Globus pallidus (tissue), 1 donor: ENCODE measurements at regions not wholly inside any gene's neighbourhood (a gene's known extent, or its start where the extent isn't known, plus 50 kb on each side); places are given as distances from the start of the nearest gene placed in this dataset.
A peak's percentile ranks its signal among the peaks of the same experiment; 100 is the strongest.
"Not testable (repeated sequence)": the region's sequence is repeated elsewhere in the genome, so short reads cannot be mapped to it uniquely, and the experiment has no call there.

Experiments used
- DNase-seq: peaks from one replicate; pipeline ENCODE4 v3.0.0-alpha.2; 2015; ENCODE audit warnings: low spot score

DNA sequence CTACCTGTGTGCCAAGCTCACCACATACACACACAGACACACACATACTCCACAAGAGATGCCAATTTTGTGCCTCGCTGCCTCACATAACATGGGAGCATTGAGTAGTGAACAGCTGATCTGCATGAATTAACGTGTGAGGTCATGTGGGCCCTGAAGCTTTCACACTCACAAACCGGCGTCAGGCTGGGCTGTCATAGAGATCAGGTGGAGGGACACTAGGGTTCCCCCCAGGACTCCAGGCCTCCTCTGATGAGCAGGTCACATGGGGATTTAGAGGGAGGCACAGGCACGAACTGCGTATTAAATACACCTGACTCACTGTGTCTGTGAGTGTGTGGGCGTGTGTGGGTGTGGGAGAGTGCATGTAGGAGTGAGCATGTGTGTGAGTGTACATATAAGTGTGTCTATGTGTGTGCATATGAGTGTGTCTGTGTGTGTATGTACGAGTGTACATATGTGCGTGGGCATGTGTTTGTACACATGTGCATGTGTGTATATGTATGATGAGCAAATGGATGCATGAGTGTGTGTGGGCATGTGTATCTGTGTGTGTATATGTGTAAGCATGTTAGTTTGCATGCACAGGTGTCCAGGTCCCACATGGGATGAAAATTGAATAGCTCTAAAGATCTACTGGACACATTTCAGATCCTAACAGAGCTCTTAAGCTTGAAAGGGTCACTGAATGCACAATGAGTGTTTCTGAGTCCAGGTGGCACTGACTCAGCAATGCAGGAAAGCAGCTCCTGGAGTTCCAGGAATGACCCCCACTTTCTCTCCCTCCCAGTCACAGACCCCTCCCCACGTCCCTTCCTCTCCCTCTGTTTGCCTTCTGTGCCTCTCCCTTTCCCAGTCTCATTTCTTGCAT lies 336.6 kb downstream of the PREX1 start:
- DNase-seq, result no peak

DNA sequence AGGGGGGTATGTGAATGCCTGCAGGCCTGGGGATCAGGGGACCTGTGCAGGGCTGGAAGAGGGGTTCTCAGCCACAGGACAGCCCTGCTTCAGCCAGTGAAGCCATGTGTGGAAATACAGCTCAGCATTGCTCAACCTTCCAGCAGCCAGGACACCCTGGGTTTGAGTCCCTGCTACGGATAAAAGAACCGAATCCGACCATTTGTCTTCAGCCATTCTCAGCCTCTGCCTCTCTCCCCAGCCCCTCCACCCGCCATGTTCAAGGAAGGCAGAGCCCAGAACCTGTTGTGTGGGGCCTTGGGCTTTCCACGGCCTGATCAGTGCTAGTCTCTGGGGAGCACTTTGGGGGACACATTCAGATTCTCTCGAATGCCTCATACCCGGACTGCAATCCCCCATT lies 337.5 kb downstream of the PREX1 start:
- not testable (repeated sequence) for DNase-seq

DNA sequence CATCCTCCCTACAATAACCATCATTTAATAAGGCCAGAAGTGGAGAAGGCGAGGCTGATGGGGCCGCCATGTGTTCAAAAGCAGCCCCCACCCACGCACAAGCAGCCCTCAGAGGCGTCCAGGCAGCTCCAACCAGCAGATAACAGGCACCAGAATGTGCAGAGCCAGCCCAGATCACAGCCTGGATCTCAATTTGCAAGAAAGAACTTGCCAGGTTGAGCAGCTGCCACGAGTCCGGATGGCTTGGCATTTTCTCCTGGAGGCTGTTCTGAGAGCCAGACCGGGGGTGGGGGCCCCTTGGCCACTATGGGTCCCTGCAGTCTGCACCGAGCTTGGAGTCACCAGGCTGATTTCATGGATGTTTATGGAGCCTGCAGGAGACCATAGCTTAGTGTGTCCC lies 338.1 kb downstream of the PREX1 start:
- peak; percentile 9 for DNase-seq

DNA sequence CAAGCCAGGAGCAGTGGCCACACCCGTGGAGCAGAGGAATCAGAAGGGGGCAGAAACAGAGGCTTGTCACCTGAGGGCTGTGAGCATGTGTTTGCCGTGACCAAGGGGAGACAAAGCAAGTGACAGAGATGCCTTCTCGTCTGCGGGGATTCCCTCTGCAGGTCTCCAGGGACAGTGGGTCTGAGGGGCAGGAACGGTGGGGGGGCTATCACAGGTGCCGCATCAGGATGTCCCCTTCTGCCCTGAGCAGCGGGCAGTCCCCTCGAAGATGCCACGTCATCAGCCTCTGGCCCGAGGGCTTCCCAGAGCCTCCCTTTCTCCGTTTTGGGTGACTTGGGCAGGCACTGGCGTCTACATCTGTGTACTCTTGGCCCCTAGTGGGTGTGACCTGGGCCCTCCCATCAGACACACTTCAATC lies 338.7 kb downstream of the PREX1 start:
- no peak for DNase-seq

DNA sequence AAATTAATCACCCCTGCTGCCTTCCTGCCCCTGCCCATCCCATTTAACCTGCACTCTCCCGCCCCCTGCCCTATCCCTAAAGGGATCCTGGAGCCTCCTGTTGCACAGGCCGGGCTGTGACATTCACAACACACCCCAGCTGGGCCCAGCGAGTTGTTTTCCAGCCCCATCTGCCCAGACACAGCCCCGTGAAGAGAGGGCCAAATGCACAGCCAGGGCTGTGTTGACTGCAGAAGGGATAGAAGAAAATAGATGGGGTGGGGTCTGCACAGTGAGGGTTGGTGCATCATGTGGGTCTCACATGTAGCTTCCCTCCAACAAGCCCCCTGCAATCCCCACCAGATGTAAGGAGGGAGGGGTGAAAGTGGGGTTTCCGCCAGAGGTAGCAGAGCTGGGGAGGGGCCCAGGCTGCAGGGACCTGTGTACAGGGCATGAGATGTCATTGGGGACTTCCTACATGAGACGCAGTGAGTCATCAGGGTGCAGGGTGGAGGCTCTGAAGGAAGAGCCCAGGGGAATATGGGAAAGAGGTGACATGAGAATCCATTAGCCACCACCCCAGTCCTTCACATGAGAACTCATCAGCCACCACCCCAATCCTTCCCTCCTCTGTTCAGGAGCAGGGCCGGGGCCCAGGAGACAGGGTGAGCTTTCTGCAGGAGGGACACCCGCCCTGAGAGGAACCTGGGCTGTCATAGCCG lies 339.3 kb downstream of the PREX1 start:
- not testable (repeated sequence) for DNase-seq

DNA sequence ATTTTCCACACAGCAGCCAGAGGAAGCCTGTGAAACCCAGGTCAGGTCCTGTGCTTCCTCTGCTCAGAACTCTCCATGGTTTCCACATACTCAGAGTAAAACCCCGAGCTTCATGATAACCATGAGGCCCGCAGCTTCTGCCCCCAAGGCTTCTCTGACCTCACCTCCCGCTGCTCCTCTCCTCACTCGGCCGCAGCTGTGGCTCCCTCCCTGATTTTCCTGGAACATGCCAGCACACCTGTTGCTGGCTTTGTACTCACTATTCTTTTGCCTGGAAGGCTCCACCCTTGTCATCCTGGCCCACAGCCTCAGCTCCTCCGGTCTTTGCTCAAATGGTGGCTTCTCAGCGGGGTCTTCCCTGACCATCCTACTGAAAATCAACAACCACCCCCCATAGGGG lies 341.7 kb downstream of the PREX1 start:
- DNase-seq, result no peak

DNA sequence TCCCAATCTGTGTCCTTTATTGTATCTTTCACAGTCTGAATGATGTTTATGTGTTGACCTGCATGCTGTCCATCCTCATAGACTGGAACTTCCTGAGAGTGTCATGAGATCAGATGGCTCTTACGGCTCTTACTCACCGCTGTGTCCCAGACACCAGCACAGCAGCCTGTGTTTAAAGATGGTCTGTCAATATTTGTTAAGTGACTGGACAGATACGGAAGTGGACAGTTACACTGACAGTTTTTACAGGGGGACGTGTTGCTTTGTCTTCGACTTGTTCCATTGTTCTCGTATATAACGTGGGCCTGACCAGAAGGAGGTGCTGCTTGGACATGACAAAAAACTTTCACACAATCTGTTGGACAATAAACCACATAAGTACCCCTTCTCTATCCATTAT lies 342.6 kb downstream of the PREX1 start:
- not testable (repeated sequence) for DNase-seq

DNA sequence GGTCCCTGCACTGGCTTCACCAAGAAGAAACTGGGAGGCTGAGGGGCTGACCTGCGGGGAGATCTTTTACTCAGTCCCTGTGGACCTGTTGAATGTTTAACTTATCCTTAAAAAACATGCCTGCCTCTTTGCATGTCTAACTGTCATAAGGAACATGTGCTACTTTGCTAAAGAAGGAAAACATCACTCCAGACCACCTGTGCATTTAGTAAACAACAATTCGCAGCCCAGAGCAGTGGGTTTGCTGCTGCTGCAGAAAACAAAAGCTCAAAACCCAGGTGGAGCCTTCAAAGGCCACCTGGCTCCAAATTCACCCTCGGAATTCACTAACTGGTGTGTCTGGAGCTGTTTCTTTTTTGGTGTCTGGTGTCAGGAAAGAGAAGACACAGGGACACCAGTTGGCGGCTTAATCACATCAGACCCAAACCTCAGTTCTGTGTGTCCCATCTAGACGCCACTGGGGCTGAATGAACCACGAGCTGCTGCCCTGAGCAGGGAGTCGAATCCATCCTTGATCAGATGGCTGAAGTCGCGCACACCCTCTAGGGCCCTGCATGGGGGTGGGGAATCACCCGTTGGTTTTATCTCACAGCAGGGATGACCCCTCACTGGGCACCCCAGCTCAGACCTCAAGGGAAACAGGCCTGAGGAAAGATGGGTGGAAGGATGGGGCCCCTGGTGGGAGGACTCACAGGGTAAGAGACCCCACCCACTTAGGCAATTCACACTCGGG lies 344.3 kb downstream of the PREX1 start:
- DNase-seq, result no peak

DNA sequence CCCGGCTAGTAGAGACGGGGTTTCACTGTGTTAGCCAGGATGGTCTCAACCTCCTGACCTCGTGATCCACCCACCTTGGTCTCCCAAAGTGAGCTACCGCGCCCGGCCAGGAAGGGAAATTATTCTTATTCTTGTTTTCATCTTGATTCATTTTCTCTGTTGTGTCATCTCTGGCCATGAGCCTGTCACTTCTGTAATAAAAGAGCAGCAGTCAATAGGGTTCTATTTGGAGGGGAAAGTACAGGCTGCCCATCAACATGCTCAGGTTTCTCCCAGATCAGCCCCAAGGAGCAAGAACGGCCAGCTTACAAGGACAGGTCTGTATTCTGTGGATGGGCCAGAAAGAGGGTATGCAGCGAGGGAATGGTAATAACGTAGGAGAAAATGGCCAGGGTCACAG lies 345.0 kb downstream of the PREX1 start:
- no peak for DNase-seq

DNA sequence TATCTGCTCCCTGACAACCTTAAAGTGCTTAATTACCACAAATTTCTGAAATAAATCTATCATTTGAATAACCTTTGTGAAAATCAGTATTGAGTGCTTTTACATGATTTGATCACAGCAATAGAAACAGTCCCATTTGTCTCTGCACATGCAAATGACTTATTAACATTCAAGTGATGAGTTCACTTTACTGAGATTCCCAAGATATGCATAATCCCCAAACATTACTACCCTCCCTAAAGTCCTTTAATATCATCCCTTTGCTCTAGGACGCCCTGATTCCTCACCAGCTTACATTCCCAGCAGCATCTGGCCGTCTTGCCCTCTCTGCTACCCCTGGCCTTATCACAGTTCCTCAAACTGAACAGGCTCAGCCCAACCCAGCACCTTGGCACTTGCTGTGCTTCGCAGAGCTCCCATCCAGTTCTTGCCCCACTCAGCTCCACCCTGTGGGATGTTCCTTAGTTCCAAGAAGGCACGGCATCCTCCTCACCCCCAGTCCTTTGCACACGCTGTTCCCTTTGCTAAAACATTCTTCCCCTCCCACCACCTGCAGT lies 347.5 kb downstream of the PREX1 start:
- DNase-seq, result no peak

DNA sequence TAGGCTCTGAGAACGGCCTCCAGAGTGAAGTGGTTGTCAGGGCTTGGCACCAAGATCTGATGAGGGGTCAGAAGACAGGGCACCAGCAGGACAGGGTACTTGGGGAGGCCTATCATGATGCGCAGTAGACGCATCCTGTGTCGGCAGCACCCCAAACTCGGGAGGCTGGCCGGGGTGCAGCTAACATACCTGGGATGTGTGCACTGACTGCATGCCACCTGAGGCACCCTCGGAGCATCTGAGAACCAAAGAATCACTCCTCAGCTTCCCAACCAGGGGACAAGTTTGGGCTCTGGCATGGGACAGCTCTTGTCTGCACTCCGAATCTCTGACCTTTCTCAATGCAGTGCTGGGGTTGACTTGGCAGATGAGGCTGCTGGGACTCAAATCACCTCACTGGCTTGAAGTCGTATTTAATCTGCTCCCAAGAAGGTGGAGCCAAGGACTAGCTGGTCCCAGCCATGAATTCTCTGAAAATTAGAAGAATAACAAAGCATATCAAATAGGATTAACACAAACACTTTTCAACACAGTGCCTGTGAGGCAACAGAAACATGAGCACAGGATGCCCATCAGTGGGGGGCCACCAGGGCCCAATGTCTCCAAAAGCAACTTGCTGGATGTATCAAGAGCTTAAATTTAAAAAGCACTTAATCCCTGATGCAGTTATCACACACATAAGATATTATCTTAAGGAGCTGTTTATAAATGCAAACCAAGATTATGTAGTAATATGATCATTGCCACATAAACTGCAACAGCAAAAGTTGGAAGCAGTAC lies 348.8 kb downstream of the PREX1 start:
- no peak for DNase-seq

DNA sequence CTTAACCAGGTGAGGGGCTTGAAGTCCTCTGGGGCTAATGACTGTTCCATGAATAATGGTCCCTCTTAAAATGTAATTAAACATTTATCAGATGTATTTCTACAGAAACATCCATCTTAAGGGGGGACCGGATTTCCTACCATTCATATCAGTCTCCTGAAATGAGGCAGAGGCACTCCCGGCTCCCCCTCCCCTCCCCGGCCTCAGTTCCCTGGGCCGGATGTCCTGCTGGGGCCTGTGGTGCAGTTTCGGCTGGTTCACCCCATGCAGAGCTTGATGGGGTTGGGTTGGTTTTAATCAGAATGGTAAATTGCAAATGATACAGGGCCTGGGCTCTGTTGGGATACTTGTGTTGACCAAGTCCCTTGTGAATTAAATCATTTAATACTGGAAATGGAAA lies 349.4 kb downstream of the PREX1 start:
- DNase-seq, result no peak

DNA sequence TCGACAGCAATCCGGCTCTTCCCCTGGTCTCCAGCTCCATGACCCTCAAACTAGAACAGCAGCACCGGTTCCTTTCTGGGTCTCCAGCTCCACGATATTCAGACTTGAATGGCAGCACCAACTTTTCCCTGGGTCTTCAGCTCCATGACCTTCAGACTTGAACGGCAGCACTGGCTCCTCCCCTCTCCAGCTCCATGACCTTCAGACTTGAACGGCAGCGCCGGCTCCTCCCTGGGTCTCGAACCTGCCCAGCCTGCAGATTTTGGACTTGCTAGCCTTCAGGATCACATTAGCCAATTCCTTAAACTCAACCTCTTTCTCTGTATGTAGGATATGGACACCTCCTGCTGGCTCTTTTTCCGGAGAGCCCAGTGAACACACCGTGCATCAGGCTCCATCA lies 350.9 kb downstream of the PREX1 start:
- no peak for DNase-seq

DNA sequence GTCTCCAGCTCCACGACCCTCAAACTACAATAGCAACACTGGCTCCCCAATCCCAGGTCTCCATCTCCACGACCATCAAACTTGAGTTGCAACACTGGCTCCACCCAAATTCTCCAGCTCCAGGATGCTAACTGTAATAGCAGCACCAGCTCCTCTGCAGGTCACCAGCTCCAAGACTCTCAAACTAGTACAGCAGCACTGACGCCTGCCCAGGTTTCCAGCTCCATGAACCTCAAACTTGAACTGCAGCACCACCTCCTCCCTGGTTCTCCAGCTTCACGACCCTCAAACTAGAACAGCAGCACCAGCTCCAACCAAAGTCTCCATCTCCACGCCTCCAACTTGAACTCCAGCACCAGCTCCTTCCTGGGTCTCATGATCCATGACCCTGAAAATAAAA lies 353.8 kb downstream of the PREX1 start:
- DNase-seq, result no peak

DNA sequence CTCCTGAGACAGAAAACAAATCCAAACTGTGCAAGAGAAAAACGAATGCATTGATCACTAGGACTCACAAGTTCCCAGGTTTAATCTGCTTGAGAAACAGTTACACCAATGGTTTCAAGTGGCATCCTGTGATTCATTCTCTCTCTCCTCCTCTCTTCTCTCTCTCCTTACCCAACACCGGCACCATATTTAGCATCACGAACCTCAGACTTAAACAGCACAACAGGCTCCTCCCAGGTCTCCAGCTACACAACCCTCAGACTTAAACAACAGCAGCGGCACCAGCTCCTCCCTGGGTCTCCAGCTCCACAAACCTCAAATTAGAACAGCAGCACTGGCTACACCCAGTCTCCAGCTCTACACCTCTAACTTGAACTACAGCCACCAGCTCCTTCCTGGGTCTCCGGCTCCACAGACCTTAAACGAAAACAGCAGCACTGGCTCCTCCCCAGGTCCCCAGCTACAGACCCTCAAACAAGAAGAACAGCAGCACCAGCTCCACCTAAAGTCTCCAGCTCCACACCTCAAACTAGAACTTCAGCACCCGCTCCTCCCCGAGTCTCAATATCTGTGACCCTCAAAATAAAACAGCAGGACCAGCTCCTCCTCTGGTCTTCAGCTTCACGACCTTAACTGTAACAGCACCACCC lies 355.9 kb downstream of the PREX1 start:
- no peak for DNase-seq

DNA sequence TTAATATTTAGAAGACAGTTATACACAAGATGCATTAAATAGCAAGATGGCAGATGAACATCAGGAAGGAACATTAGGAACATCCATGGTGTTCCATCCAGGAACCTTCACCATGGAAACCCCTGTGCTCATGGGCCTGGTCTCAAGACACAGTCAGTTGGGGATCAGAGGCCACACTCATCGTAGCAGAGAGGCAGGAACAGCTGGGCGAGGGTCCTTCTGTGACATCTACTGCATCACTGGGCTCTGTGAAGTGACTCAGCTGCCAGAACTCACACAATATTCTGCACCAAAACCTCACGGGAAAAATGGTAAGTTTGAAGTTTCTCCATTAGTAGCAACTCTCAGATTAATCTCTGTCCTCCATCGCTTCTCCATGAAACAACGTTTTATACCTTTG lies 356.6 kb downstream of the PREX1 start:
- DNase-seq, result no peak

DNA sequence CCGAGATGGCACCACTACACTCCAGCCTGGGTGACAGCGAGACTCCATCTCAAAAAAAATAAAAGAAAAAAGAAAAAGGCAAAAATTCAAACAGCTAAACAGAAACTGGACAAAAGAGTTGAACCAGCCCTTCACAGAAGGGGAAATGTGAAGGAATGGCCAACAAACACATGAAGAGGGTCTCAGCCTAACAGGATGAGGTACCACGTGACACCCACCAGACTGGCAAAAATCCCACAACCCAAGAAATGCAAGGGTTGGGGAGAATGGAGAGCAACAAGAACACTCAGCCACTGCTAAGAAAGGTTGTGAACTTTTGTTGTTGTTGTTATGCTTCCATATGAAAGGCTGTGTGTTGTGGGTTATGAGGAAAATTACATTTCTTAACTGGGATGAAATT lies 357.7 kb downstream of the PREX1 start:
- no peak for DNase-seq

DNA sequence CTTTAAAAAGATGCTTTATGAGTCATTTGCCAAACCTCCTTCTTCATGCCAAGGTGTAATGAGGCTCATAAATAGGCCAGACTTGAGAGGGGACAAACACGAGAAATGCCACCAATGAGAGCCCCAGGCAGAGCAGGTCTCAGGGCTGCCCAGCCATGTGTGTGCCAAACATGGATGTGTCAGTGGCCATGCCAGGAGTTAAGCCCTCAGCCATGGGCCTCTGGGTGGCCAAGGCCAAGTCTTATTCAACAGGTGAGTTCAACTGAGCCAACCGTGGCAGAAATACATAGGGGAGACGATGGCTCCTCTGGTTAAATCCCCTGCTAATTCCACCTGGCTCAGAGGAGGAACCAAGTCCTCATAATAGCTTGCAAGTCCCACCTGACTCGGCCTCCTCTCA lies 358.8 kb downstream of the PREX1 start:
- DNase-seq, result no peak

DNA sequence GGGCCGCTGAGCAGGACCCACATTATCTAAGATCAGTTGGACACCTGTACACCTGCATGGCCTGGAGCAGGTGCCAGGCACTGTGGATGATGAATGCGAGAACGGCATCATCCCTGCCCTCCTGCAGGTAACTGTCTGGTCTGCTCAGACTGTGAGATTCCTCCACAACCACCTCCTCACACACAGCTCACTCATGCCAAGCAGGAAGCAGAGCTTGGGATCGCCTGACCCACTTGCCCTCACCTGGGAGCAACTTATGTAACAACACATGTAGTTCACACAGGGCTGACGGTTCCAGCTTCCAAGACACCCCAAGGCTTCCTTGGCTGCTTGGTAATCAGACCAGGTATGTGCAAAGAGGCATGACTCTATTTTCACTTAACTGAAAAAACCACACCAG lies 359.2 kb downstream of the PREX1 start:
- no peak for DNase-seq

DNA sequence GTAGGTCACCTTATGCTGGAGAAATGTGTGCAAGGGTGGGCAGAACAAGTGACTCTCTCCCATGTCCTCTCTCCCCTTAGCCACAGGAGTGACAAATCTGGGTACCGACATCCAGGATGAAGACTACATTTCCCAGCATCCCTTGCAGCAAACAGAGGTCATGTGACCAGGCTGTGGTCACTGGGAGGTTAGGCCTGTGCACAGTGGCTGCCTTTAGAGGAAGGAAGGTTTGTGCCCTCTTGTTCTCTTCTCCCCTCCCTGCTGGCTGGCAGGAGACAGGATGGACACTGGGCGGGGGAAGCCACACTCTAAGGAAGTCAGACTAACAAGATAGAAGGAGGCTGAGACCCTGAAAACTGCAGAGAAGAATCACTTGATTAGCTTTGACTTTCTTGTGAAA lies 360.2 kb downstream of the PREX1 start:
- DNase-seq, result no peak

DNA sequence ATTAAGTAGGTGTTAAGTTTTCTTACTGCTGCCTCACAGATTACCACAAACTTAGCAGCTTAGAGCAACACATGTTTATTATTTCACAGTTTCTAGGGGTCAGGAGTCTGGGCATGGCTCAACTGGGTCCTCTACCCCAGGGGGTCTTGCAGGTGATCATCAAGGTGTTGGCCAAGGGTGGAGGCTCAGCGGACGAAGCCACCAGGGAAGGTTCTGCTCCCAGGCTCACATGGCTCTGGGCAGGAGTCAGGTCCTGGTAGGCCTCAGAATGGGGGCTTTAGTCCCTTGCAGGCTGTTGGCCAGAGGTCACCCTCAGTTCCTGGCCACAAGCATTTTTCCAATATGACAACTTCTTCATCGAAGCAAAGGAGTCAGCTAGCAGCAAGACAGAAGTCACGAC lies 362.5 kb downstream of the PREX1 start:
- no peak for DNase-seq
